22Rv1 (cell line): ENCODE measurements at regions not wholly inside any gene's neighbourhood (a gene's known extent, or its start where the extent isn't known, plus 50 kb on each side); places are given as distances from the start of the nearest gene placed in this dataset.

Experiments
- ZFX ChIP-seq: fragments of 450-650 bp; IDR thresholded peaks from 2 replicates; pipeline ENCODE4 v1.6.1; 2017; ENCODE audit warnings: antibody characterized with exemption, borderline replicate concordance
- TF ChIP-seq, protein P1 (sequence below): fragments of 450-650 bp; IDR thresholded peaks from 2 replicates; pipeline ENCODE4 v1.5.1; 2017; ENCODE audit warnings: mild to moderate bottlenecking

DNA sequence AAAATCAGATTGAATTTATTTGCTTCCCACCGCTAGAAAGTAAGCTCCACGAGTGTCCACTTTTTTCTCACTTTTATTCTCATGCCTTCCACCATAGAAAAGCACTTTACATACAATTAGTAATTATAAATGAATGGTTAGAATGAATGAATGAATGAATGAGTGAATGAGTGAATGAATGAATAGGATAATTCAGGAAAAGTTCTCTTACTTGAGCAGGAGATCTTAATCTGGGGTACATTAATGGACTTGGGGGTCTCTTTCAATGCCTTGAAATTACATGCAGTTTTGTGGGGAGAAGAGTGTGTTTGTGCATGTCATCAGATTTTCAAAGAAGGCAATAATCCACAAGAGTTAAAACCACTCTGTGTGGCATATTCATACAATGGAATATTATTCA is 229.9 kb upstream of the NR4A3 start:
- TF ChIP-seq, protein P1, sequence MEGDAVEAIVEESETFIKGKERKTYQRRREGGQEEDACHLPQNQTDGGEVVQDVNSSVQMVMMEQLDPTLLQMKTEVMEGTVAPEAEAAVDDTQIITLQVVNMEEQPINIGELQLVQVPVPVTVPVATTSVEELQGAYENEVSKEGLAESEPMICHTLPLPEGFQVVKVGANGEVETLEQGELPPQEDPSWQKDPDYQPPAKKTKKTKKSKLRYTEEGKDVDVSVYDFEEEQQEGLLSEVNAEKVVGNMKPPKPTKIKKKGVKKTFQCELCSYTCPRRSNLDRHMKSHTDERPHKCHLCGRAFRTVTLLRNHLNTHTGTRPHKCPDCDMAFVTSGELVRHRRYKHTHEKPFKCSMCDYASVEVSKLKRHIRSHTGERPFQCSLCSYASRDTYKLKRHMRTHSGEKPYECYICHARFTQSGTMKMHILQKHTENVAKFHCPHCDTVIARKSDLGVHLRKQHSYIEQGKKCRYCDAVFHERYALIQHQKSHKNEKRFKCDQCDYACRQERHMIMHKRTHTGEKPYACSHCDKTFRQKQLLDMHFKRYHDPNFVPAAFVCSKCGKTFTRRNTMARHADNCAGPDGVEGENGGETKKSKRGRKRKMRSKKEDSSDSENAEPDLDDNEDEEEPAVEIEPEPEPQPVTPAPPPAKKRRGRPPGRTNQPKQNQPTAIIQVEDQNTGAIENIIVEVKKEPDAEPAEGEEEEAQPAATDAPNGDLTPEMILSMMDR: no peak
- TF ChIP-seq ZFX: no peak
